Stimulated activated CD8-positive, alpha-beta memory T cell treated with anti-CD3 and anti-CD28 coated beads, Interleukin-12 subunit alpha, Interleukin-12 subunit beta, amount 100 ng/mL, for 24 hours (primary cell): ENCODE measurements at regions not wholly inside any gene's neighbourhood (a gene's known extent, or its start where the extent isn't known, plus 50 kb on each side); places are given as distances from the start of the nearest gene placed in this dataset.
"Not testable (repeated sequence)": the region's sequence is repeated elsewhere in the genome, so short reads cannot be mapped to it uniquely, and the experiment has no call there.

Experiments
- DNase-seq: peaks from one replicate; pipeline ENCODE4 v3.0.0-alpha.2; 2020; ENCODE audit errors: extremely low read depth

DNA sequence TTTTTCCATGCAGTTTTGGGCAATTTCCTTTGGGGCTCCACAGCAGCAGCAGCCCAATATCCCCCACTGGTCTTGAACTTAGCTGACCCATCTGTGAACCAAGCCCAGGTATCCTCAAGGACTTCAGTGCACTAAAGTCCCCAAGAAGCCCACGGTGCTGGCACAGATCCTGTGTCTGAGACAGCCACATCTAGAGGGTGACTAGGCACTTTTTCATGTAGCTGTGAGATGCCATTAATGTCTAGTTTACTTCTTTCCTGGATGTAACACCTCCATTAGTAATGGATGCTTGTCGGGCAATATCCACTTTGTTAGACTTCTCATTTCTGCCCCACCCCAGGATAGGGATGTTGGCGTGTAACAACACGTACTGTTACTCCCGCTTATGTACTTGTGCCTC lies 117.9 kb downstream of the GPCPD1 start:
- no peak for DNase-seq

DNA sequence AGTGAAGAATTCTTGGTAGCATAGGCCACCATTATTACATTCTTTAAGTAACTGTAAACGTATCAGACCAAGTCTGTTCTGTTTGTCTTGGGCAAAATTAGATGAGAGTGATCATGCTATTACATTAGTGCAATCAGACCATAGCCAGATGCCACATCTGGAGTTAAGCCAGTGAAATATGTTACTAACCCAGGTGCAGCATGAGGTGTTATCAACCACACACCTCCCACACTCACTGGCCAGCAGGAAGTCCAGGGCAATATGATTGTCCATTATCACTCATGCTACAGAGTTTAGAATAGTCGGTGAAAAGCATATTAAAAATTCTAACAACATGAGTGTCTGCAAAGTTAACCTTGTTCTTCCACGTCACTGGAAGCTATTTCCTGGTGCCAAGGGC lies 119.4 kb downstream of the GPCPD1 start:
- DNase-seq = no peak

DNA sequence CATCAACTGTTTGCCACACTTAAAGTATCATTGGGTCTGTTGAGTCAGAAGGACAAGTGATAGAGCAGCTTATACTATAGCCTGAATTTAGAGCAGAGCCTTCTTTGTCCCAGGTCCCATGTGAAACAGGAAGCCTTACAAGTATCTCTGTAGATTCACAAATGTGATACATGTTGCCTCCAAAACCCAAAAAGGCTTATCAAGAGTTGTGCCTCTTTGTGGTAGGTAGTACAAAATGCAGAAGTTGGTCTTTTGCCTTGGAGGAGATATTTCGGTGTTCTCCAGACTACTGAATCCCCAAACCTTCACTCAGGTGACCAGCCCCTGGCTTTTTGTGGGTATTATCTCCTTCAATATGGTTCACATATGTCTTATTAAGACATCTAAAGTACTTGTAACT lies 121.2 kb downstream of the GPCPD1 start:
- DNase-seq = no peak

DNA sequence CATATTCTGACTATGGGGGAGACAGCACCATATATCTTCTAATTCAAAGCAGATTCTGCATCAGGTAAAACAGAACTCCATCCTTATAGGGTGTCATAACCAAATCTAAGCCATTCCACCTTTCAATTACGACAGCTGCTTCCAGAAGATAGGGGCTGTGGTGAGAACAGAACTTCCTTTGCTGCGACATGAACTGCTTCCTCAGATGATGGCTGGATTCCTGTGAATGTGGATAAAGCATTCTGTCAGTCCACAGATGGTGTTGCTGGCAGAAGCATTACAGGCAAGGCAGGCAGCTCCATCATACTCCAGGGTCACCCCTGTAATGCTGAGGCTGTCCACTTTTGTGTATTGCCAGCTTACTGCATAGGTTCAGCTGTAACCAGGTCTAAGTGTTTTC lies 122.0 kb downstream of the GPCPD1 start:
- no peak for DNase-seq

DNA sequence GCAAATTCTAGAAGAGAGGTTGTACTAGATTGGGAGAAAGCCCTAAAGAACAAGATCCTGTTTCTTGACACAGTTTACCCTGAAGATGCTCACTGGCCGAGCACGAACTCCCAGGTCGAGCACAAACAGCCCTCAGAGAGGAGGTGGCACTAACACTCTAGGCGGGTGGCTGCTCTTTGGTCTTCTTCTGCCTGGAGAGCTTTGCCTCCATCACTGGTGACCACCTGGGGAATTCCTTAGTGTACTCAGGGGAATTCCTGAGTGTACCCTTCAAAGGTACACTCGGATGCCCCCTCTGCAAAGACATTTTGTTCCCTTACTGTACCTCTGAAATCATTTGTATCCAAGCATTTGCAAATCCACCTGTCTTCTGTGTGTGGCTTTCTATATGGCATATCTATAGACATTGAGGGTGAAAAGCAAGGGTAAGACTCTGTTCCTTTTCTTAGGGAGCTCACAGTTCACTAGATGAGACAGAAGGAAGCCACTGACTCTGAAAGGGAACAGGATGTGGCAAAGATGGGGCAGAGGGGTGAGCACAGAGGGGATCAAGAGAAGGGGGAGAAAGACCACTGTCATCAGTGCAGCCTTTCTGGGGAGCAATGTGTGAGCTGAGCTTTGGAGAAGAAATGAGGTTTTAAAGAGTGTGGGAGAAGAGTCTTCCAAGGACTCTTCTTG lies 124.3 kb downstream of the GPCPD1 start:
- DNase-seq = no peak

DNA sequence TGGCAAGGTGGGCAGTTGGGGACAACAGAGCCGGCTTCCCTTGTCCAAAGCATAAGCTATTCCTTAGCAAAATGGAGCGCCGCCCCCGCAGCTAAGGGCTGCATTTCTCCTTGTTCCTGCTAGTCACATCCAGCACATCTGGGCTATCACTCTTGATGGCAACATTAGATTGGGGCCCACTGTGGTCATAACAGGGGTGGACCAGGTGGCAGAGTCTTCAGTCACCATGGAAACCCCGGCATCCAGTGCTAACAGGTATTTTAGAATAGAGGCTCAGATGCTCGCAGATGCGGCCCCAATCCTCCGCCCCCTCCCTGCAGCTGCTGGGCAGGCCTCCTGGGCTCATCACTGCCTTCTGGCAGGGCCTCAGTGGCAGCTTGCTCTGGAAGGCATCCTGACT lies 125.9 kb downstream of the GPCPD1 start:
- DNase-seq = no peak

DNA sequence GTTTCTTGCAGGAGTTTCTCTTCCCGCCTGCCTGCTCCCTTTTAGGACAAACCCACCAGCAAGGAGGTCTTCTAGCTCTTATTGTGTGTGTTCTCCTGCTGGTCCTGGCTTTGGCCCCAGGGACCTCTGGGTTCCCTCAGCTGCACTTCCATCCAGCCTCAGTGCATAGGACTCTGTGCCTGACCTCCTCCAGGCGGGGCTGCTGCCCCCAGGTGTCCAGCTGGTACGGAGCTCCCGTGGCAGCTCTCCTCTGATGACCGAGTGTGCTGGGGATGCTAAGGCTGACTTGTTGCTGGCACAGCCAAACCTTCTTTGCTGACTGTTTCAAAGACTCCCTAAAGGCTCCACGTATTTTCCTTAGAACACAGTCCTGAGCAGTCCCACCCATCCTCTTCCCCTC lies 126.5 kb downstream of the GPCPD1 start:
- DNase-seq = no peak

DNA sequence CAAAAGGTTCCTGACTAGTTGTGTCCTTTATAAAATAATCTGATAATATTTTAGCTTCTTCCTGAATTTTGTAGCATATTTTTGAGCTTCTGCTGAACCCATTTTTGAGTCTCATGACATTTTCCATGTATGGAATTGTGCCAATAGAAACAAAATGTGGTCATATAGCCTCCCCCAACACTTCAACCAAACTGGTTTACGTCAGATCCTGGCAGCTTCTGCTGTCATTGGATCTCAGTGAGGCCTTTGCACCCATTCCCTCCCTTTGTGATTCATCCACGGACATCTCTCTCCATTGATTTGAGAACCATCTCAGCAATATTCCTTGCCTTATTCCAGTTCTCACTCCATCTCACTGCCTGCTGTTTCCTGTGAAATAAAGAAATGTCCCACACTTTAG lies 128.0 kb downstream of the GPCPD1 start:
- no peak for DNase-seq

GRCh38 chr20:5481872-5482271 lies 128.9 kb downstream of the GPCPD1 start:
- no peak for DNase-seq

DNA sequence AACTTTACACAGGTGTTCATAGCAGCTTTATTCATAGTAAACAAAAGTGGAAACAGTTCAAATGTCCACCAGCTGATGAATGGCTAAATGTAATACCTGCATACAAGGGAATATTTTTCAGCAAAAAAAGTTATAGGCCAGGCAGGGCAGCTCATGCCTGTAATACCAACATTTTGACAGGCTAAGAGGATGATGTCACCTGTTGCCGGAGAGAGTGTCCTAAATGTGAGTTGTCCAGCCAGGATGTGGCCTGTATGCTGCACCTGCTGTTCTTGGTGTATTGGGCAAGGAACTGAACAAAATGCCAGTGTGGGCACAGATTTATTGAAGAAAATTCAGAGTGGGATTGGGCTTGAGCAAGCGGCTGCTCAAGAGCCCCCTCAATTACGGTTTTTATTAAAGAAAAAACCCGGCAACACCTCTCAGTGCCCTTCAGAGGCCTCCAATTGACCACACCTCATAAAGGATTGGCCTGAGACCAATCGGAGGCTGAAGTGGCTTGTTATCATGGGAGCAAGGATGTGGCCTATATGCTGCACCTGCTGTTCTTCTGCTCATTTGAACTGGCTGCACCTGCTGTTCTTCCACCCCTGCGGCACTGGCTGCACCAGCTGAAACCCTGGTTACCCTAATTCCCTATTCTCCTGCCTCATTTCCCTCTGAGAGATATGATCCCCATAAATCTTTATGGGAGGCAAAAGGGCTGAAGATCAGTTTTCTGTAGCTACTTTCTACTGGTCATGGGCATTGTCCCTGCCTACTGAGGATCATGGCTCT lies 129.8 kb downstream of the GPCPD1 start:
- DNase-seq = no peak

- no peak for DNase-seq
These were observed 135.9 kb downstream of the GPCPD1 start for GRCh38 chr20:5474646-5475550.

- DNase-seq = not testable (repeated sequence)
These were observed 138.9 kb downstream of the GPCPD1 start for GRCh38 chr20:5471866-5472265.

DNA sequence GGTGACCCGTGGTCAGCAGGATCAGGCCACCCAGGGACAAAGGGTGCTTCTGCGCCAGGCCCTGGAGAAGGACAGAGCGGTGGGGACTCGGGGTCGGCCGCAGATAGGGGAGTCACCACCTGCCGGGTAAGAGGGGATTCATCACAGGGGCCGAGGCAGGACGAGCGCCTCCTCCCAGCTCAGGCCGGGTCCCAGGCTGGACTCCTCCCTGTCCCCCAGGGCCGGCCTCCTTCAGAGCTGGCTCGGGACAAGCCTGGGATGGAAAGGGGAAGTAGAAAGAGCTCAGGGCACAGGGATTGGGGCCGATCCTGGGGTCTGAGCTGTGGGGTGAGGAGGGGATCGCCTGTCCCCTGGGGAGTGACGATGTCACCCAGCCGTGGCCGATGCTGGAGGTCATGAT lies 139.4 kb downstream of the GPCPD1 start:
- no peak for DNase-seq

DNA sequence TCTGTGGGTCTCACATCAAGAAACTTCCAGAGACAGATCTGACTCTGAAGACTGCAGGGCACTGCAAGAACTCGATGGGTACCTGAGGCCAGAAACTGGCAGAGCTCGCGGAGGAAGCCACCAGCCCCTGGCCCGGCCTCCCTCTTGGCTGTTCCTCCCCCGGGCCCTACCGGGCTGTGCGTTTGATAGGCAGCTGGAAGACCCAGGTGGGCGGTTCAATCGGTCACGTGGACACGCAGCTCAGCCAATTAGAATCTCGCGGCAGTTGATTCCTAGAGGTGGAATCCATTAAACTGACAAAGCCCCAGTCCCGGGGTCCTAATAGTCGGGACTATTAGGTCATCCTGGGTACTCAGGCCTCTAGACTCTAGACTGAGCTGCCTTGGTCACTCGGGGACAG lies 139.9 kb downstream of the GPCPD1 start:
- DNase-seq = no peak

- no peak for DNase-seq
These were observed 140.3 kb downstream of the GPCPD1 start for GRCh38 chr20:5470458-5470857.

GRCh38 chr20:5469111-5469510 lies 141.7 kb downstream of the GPCPD1 start:
- no peak for DNase-seq

DNA sequence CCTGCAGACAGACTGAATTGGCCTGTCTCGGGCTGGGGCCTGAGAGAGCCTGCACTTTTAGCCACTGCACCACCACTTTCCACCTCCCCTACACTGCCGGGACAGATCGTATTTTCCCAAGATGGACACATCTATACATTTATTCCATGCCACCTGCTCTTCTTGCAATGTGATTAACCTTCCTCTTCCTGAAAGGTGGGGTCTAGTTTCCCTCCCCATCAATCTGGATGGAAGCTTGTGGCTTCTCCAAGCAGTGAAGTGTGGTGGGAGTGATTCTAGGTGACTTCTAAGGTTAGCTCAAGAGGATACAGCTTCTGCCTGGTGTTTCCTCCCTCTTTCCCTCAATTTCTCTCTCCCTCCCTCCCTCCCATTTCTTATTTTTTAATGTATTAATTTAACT lies 143.7 kb downstream of the GPCPD1 start:
- no peak for DNase-seq

DNA sequence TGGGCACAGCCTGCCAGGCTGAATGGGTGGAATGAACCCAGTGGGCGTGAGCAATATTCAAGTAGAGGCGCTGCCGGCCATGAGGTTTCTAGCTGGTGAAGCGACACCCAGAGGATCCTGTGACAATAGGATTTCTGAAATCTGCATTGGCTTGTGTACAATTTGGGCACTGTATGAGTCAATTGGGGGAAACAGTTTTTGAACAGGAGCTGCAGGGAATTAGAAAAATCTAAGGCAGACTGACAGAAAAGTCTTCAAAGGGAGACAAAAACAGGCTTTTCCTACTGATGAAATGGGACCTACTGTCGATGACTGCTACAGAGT lies 145.2 kb downstream of the GPCPD1 start:
- no peak for DNase-seq

DNA sequence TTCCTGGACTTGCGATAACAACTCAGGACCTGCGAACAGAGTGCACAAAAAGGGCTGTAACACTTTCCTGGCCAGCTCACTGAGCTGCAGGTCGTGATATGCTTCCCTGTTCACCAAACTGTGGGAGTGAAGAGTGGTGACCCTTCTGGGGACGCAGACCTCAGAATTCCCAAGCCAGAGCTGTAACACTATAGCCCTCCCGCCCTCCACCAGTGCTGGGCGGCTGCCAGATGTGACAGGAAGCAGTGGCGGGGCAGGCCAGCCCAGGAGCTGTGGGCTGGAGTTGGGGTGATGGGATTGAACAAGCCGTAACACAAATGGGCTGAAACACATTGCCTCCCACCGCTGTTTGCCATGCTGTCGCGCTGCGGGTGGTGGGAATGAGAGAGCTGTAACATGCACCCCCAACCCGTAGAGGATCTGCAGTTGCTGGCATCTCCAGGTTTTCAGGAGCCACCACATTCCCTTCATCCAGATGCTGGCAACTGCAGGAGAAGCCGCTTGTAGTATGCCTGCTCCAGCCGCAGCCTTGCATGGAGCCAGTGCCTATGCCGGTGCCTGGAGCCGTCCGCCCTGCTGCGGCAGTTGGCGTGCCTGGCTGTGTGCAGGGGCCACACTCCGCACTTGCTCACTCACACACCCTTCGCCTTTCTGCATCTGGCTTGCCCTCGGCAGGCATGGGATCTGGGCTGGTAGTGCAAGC lies 145.8 kb downstream of the GPCPD1 start:
- DNase-seq = no peak

- DNase-seq = no peak
These were observed 146.4 kb upstream of the PROKR2 start for GRCh38 chr20:5463007-5463686.

DNA sequence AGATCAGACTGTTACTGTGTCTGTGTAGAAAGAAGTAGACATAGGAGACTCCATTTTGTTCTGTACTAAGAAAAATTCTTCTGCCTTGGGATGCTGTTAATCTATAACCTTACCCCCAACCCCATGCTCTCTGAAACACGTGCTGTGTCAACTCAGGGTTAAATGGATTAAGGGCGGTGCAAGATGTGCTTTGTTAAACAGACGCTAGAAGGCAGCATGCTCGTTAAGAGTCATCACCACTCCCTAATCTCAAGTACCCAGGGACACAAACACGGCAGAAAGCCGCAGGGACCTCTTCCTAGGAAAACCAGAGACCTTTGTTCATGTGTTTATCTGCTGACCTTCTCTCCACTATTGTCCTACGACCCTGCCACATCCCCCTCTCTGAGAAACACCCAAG lies 137.0 kb upstream of the PROKR2 start:
- not testable (repeated sequence) for DNase-seq
